Activated gamma-delta T cell (primary cell): ENCODE measurements at regions not wholly inside any gene's neighbourhood (a gene's known extent, or its start where the extent isn't known, plus 50 kb on each side); places are given as distances from the start of the nearest gene placed in this dataset.
"Not testable (repeated sequence)": the region's sequence is repeated elsewhere in the genome, so short reads cannot be mapped to it uniquely, and the experiment has no call there.

Experiments
- DNase-seq: peaks from one replicate; lab custom pipeline; 2025; lab: John Stamatoyannopoulos, UW

DNA sequence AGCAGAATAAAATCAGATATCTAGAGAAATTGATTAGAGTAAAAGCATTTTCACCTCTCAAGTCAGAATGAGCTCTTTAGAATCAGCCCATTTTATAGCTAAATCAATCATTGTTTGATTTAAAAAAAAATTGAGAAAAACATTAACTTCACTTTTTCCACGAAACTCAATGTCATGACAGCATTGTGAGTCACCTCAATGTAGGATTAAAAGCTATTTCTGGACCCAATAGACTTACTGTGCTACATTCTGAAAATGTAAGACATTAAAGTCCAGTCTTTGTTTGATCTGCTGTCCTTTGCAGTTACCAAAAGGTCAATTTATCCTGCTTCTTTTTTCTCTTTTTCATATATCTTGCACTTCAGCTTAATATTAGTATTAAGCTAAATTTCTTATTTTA is 519.4 kb upstream of the ZNF337 start:
- no peak for DNase-seq

DNA sequence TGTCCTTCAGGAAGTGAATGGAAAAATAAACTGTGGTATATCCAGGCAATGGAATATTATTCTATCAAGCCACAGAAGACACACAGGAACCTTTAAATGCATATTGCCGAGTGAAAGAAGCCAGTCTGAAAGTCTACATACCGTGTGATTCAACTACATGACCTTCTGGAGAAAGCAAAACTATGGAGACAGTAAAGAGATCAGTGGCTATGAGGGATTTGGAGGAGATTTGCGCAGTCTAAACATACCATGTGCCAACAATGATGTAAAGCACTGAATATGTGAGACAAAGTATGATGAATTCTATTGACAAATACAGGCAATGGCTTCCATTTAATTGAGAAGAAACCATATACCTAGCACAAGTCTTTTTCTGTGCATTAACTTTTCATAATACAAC is 518.3 kb upstream of the ZNF337 start:
- no peak for DNase-seq

DNA sequence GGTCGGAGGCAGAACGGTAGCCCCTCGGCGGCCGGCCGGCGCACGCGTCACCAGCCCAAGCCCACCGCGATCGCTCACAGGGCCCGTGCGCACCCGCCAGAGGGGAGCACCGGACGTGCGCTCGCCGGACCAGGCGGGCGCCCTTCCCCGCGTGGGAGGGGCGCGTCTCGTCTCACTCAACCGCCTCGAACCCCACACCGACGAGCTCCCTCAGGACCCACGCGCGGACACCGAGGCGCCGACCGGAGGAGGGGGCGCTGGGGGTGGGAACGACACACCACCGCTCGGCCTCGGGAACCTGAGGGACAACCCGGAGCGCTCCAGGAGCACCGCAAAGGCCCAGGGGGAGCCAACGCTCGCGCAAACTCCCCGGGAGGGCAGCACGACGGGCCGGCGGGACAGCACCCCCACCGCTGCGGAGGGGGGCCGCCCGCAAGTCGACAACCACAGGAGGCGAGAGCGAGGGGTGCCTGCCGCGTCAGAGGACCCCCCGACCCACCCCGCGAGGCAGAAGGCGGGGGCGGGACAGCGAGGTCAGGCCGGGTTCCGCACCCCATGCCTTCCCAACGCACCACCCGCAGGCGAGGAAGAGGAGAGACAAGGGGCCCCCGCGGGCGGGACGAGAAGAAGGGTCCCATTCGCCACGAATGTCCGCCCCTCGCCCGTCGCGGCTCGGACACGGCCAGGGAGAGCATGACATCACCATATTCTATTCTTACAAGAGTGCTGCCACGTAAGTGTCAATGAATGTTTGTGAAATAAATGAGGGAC is 512.7 kb upstream of the ZNF337 start:
- no peak for DNase-seq

DNA sequence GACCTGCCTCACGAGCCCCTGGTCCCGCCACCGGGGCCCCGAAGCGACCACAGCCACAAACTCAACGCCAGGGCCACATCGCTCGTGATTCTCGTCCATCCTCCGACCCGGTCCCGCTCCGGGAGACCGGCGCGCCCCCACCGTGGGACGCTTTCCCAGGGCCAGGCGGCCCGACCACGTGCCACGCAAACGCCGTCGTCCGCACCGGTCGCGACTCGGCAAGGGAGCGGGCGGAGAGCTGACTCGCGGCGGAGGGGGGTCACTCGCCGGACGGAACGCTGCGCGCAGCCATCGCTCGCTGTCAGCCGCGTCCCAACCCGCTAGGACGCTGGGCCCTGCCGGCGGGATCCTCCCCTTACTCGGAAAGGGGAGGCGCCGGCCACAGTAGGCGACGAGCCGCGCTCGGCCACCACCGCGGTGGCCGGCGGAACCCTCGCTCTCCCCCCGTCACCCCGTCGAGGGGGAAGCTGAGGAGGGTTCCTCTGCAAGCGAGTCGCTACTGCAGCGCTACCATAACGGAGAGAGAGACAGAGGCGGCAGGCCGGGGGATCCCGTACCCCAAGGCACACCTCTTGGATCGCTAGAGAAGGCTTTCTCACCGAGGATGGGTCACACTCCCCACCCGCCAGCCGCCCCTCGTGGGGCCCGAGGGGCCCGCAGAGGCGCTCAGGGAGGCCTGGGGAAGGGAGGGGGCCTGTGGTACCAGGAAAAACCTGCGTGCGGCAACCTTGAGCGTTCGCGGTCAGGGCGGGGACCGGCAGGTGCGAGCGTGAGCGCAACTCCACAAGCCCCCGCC is 511.8 kb upstream of the ZNF337 start:
- no peak for DNase-seq

DNA sequence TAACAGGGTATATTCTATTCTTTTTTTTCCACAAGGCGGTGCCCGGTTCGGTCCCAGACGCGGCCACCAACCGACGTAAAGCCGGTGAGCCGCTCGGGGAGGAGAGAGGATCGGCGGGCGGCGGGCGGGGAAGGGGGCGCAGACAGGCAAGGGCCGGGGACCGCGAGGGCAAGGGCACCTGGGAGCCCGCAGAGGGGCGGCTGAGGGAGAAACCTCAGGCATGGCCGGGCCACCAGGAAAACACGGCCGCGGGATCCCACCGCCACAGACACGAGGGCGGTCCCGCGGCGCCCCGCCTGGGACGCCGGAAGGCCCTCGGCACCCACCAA is 511.3 kb upstream of the ZNF337 start:
- not testable (repeated sequence) for DNase-seq

DNA sequence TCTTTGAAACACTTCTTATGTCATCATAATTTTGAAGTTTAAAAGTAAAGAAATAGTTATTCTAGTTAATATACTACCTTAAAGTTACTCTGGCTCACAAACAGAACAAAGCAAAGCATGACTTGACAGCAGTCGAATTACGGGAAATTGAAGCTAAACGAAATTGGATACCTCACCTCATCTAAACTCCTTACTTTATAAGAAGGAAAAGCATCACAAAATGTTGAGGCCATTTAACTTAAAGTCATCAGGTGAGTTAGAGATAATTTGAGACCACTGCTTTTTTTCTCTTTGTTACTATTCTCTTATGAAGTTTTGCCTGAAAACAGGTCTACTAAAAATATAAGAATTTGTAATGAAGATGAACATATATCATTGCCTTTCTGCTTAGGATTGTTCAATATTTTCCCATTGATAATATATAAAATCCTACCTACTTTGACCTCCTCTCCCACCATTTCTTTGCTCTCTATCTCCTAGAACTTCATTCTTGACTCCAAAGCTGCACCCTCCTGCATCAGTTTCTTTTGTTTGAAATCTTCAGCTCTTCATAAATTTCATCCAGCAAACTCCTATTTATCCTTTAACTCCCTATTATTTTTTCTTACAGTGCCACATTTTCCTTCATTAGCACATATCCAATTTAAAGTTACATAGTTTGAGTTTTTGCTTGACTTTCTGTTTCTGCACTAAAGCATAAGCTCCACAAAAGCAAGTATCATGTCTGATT is 510.7 kb upstream of the ZNF337 start:
- no peak for DNase-seq

DNA sequence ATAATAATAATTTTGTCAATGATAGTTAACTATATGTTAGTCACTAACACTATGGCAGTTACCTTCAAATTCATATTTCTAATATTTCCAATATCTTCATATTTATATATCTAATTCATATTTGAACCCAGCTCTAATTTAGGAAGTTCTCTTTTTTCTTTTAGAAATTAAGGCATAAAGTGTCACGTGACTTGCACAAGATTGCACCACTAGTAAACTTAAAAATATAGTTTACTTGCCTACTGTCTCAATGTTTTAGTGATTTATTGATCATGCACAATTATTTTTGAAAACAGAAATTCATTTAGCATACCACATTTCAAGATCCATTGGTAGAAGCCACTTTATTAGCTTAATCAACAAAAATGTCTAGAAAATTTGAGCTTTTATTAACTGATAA is 508.7 kb upstream of the ZNF337 start:
- DNase-seq: no peak

DNA sequence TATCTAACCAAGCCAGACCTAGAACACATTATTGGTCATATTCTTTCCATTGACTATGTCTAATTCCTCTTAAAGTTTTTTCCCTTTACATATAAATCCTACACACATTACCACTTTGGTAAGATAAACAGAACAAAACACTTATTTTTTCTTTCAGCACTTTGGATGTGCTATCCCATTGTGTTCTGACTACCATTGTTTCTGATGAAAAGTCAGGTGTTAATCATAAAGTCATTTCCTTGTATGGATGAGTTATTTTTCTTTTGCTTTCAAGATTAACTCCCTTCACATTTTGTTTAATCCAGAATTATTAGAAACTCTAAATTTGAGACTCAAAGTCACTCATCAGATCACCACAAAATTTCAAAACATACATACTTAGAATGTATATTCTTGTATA is 504.4 kb upstream of the ZNF337 start:
- not testable (repeated sequence) for DNase-seq

DNA sequence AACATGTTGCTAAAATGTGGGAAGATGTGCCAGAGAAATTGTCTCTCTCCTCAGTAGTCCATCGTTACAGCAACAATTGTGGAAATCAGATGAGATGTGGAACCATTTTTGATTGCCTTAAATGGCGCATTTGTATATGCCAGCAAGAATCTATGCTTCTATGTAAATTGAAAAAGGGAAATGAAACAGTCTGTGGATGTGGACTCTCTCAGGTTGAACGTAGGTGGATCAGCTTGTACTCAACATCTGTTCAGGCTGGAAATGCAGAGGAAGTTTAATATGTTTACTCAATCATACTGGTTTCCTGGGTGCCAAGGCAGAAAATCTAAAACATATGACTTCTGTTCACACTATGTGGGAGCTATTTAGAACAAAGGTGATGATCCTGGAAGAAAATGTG is 490.7 kb upstream of the ZNF337 start:
- not testable (repeated sequence) for DNase-seq

DNA sequence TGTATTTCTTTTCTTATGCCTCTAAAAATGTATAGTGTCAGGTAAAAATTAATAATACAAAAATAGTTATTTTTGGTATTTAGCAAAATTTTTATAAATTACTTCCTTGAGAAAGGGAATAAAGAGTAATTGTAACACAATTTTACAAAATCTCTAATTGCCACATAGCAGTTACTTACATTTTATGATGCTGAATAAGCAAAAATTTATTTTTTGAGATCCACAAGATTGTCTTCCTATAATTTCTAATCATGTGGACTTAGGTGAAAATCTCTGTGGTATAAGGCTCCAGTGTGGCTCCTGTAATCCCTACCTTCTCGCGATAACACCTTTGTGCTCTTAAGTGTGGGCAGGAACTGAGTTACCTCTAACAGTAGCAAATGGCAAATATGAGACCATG is 487.1 kb upstream of the ZNF337 start:
- not testable (repeated sequence) for DNase-seq

DNA sequence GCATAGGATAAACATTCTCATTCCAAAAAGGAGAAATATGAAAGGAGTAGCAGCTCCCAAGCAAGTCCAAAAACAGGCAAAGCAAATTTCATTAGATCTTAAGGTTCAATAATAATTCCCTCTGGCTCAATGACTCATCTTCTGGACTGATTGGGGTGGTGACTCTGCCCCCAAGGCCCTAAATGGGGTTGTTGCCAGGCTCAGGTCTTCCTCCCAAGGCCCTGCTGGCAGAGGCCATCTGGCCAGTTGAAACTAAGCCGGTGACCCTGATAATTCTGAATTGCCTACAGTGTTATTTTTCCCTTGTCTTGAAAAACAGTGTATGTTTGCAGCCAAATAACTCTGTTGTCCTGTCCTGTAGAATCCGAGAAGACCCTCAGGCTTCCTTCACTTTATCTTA is 484.7 kb upstream of the ZNF337 start:
- not testable (repeated sequence) for DNase-seq

DNA sequence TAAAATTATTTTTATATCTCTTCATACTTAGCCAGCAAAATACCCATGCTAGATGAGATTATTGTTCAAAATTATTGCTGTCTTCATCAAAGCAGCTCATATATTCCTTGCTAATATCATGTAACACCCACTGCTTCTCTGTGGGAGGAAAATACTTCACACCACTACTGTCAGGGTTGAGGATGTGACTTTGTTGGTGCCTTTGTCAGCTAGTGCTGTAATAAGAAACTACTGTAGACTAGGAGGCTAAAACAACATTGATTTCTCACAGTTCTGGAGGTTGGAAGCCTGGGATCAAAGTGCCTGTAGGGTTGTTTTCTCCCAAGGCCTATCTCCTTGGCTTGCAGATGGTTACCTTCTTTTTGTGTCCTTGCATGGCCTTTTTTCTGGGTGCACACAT is 475.2 kb upstream of the ZNF337 start:
- not testable (repeated sequence) for DNase-seq

DNA sequence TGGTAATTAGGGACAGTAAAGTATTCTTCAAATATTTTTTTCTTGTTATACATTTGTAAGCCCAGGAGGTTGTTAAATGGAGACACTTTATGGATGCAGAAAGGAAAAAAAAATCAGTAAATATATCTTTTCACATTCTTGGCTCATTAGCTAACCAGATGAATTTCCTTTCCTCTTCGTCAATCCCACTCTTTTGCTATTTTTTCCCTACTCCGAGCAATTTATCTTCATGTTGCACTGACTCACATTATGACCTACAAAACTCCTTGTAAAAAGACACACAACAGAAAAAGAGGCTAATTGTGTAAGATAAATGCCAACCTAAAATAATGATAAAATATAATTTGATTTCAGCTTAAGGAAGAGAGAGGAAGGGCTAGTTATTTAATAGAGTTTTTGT is 472.9 kb upstream of the ZNF337 start:
- no peak for DNase-seq

DNA sequence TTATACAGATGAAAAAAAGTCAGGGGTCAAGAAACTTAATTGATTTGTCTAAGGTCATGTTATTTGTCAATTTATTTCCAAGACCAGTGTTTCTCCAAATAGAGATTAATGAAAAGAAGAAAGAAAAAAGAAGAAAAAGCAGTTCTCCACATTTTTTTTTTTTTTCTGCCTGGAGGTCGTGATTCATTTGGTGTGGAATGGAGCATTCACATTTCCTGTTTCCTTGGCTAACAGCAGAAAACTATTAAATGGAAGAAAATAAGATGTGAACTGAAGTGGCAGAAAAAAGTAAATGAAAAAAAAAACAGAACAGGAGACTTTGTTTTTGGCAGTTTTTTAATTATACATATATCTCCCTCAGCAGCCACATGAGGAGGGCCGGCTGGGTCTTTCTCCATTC is 470.8 kb upstream of the ZNF337 start:
- DNase-seq: no peak

DNA sequence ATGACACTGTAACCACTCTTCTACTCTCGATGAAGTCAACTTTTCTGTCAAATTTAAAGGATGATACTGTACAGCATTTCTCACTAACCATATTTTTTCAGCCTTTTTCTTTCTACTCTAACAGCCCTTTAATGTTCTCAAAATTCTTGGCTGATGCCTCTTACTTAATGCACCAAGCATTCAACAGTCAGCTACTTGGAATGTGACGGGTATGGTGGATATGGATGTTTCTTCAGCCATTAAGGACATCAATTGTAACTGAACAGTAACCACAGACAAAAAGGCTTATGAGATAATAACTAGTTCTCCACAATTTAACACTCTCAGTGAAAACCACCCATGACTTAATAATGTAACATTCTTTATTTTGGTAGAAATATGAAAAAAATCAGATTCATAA is 467.2 kb upstream of the ZNF337 start:
- DNase-seq: no peak

DNA sequence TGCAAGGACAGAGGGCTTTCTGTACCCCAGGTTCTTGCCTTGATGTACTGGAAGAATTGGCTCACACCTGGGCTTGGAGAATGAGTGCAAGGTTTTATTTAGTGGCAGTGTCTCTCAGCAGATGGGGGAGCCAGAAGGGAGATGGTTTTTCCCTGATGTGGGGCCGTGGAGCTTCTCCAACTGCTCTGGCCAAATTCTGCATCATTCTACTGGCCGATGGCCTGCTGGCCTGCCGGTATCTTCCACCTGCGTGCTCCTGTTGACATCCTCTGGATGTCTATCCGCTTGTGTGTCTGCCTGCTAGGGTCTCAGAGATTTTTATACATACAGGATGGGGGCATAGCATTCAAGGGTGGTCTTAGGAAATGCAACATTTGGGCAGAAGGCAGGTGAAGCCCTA is 466.5 kb upstream of the ZNF337 start:
- not testable (repeated sequence) for DNase-seq

DNA sequence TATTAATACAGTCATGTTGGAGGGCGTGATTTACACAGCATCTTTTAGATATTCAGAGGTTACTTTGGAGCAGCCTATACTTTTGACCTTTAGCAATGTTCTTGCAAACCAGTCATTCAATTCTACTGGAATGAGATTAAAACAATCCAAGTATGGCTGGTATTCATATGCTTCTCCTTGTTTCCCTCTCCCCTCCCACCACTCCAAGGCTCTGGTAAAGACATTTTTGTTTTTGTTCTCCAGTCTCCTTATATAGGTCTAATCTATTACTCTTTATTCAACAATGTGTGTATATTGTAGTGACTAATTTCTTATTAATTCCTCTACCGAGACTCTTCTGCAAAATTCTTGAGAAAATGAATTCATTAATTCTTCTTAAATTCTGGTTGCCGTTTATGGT is 465.1 kb upstream of the ZNF337 start:
- DNase-seq: not testable (repeated sequence)

DNA sequence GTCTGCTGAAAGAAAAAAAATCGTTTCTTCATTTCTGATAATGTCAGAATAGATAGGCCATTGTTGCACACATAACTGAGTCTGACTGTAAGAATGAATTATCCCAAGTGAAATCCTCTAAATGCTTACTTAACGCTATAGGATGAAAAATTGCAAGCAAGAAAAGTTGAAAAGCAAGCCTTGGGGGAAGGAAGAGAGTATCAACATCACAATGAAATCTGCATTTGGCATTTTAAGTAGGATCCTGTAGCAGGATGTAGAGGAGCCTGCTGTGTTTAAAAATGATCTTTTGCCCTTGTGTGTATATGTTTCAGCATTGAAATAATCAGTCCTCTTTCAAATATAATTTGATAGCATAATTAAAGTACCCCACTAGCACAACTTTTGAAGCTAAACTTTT is 464.3 kb upstream of the ZNF337 start:
- not testable (repeated sequence) for DNase-seq

DNA sequence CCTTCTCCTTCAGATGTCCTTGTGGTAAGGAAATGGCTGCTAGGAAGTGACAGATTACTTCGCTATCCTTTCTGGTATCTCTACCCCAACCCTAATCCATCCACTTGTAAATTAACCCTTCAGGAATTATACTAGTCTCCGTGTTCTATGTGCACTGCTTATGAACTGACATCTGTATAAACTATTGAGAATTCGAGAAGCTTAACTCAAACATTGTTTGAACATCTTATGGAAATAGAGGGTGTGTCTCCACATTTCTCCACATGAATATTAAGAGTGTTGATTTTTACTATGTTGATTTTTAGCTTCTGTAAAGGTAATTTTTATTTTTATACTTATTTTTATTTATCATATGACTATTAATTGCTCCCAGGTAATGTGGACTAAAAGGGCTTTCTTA is 457.6 kb upstream of the ZNF337 start:
- DNase-seq: no peak

DNA sequence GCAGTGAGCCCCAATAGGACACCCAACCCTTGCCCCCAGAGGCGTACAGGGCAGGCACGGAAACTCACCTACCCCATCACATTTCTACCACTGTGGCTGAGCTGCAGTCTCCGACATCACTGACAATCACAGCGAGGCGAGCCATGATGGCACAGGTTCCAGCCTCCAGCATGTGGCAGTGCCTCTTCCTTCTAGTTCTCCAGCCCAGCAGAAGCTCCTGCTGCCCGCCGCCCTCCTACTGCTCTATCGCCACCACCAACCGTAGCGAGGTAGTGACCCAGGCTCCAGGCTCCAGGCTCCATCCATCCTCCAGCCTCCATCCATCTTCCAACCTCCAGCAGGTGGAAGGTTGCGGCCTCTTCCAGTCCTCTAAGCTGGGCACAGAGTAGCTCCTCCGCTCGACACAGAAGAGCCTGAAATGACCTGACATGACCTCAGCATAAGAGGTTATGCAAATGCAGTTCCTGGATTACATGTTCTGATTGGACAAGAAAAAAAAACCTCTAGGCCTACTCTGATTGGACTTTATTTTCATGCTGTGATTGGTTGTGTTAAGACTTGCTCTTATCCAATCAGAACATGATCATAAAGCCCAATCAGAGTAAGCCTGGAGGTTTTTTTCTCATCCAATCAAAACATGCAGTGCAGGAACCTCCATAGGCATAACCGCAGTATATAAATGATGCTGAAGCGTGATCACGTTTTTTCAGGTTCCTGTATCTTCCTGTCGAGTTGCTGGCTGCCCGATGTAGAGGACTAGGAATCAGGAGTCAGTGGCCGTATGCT is 438.9 kb upstream of the ZNF337 start:
- DNase-seq: no peak

DNA sequence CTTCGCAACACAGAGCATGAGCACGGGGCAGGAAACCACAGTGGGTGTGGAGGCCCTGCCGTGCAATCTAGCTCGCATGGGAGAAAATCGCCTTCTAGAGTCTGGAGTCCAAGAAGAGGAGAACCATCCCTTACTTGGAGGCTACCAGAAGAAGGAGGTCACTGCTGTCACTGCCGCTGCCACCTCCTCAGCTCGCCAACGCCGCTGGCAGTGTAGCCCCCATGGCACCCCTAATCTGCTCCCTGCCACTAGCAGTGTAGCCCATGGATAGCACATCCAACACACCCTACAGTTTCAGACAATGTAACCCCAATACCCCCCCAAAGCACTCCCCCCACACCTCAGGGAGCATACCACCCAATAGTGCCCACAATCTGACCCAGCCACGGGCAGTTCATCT is 438.0 kb upstream of the ZNF337 start:
- no peak for DNase-seq

DNA sequence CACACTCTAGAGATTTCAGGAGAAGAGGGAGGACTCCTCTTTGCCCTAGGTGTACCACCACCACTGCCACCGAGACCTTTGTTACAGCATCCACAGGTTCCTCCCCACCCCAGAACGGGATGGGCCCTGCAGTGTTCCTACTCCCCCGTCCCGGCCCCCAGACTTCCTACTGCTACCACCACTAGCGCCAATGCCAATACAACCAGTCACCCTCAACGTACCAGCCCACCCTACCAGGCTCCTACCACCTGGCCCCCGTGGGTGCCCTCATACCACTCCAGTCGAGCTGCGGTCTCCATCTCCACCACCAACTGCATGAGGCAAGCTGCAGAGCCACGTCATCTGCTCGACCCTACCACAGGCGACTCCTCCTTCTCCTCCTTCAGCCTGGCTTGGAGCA is 437.1 kb upstream of the ZNF337 start:
- DNase-seq: not testable (repeated sequence)
